ENCODE measurements at regions not wholly inside any gene's neighbourhood (a gene's known extent, or its start where the extent isn't known, plus 50 kb on each side); places are given as distances from the start of the nearest gene placed in this dataset.

- TF ChIP-seq EZH2 (IDR thresholded peaks at IDR 0.05; ENCODE audit: borderline replicate concordance, low read depth, low read length, poor library complexity, severe bottlenecking): no peak
- TF ChIP-seq, protein P1, sequence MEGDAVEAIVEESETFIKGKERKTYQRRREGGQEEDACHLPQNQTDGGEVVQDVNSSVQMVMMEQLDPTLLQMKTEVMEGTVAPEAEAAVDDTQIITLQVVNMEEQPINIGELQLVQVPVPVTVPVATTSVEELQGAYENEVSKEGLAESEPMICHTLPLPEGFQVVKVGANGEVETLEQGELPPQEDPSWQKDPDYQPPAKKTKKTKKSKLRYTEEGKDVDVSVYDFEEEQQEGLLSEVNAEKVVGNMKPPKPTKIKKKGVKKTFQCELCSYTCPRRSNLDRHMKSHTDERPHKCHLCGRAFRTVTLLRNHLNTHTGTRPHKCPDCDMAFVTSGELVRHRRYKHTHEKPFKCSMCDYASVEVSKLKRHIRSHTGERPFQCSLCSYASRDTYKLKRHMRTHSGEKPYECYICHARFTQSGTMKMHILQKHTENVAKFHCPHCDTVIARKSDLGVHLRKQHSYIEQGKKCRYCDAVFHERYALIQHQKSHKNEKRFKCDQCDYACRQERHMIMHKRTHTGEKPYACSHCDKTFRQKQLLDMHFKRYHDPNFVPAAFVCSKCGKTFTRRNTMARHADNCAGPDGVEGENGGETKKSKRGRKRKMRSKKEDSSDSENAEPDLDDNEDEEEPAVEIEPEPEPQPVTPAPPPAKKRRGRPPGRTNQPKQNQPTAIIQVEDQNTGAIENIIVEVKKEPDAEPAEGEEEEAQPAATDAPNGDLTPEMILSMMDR (conservative IDR thresholded peaks at IDR 0.05; ENCODE audit: low read depth, low read length): no peak
Measured at GRCh38 chrX:69386681-69387080, 117.4 kb upstream of the NALF2 start.

Measured in A673 (cell line).